ENCODE measurements at regions not wholly inside any gene's neighbourhood (a gene's known extent, or its start where the extent isn't known, plus 50 kb on each side); places are given as distances from the start of the nearest gene placed in this dataset.

- no peak for ATAC-seq
Measured at GRCh38 chr5:155727512-155728145, 599.3 kb upstream of the SGCD start.

DNA sequence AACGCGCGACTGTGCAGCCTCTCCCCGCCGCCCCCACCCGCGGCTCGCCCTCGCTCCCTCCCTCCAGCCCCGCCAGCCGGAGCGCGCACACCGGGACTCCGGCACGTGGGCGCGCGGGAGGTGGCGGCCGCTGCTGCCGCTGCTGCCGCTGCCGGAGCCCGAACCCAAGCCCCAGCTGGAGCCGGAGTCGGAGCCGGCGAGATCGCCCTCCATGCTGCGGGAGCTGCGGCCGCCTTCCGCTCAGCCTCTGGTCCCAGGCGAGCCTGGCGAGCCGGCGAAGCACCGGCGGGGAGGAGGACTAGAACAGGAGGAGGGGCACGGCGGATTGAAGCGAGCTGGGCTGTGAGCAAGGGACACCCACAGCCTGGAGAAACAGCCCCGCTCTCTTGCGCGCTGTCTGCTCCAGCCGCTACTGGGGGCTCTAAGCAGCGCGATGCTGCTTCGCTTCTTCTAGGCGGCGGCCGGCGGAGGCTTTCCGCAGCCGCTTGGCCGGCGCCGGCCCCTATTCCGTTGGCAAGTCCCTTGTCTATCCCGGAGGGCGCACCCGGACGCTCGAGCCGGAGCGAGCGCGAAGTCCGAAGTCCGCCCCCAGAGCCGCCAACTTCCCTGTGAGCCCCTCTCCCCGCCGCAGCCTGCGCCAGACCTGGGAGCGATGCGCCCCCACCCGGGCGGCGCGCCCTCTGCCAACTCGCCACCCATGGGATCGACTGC lies 598.7 kb upstream of the SGCD start:
- ATAC-seq: no peak

DNA sequence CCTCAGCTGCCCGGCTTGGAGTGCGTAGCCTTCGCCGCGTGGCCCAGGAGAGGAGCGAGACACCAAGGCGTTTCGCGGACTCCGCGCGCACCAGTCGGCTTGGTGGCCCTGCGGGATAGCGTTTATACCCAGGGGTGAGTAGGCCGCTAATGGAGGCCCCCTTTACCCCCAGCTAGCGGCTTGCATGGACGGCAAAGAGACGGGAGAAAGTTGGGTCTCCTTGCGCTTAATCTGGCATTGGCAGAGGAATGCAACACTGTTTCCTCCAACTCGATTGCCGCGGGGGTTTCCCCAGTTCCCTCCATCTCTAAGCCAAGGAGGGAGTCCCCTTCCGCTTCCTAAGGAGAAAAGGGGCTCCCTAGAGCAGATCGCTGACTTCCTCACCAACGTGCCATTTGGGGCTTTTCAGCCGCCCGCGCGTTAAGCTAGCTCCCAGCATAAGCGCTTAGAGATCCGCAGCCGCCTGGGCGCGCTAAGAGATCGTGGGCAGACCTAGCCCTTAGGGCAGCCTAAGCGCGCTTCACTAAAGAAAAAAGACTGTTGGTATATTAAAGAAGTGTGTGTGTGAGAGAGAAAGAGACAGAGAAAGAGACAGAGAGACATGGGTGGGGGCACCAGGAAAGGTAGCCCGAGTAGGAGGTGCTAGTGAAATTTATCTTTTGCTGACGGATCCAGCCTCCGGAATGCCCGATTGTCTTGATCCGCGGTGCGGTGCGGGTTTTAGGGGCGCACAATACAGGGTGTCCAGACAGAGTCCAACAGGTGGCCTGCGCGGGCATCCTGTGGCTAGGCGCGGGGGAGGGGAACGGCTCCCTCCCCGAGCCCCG lies 597.9 kb upstream of the SGCD start:
- no peak for ATAC-seq

DNA sequence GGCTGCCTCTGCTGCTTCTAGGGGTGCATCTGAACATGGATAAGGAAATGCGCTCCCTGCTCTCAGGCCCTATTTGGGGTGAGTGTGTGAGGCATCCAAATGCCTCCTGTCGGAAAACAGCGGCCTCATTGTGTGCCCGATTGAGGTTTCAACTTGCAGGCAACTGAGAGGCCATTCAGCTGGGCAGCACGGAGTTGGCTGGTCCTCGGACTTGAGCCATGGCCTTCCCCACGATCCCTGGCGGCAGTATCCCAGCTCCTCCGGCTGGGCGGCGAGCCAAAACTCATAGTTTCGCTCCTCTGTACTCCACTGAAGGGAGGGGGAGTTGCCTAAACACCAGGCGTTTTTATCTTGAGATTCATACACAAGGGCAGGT lies 597.3 kb upstream of the SGCD start:
- ATAC-seq: no peak

DNA sequence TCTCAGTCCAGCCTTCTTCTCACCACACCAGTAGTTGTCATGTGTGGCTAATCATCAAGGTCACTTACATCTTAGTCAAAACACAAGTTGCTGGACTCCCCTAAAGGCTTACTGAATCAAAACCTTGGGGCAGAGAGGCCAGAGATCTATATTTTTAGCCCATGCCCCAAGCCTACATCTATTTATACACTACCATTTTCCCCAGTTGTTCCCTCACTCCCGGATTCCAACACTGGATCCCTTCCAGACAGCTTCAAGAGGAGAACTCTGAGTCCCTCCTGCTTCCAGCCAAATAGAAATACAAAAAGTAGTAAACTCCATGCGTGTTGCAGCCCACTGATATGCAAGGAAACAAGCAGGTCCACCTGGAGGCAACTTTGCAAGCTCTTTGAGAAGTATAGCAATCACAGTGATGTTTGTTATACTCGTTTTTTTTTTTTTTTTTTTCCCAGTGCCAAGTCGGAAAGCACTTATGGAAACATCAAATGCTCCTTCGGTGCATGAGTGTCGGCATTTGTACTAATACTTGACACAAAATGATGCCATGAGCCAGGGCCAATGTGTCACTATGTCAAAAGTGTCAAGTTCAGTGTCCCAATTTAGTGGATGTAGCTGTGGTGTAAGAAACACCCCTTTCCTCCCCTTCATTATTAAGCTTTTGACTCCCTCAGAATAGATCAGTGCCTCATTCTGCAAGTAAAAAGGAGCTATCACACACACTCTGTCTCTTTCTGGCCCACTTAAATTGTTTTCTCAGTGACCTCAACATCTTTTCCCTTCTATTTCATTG lies 594.2 kb upstream of the SGCD start:
- no peak for ATAC-seq

DNA sequence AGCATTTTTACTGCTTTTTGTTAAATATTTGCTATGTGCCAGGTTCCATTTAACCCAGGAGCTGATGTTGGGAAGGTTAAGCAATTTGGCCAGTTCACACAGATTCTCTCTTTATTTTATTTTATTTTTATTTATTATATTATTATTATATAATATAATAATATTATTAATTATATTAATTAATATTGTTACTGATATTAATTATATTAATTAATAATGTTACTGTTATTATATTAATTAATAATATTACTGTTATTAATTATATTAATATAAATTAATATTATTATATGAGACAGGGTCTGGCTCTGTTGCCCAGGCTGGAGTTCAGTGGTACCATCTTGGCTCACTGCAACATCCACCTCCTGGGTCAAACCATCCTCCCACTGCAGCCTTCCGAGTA lies 593.0 kb upstream of the SGCD start:
- no peak for ATAC-seq

DNA sequence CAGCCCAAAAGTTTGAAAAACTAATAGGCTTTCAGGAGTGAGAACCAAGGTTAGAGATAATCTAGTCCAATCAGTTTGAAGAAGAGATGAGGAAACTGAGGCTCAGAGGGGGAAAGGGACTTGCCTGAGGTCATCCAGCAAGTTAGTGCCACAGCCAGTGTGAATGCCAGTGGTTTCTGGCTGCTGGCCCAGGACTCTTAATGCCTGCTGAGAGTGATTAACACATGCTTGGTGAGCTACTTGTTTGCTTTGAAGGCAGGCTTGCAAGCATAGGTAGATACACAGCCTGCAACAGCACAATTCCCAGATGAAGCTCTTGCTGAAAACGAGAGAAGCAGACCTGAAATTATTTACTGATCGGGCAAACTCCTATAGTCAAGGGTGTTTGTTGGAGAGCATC lies 591.6 kb upstream of the SGCD start:
- no peak for ATAC-seq

GRCh38 chr5:155738616-155739015 lies 588.3 kb upstream of the SGCD start:
- no peak for ATAC-seq

DNA sequence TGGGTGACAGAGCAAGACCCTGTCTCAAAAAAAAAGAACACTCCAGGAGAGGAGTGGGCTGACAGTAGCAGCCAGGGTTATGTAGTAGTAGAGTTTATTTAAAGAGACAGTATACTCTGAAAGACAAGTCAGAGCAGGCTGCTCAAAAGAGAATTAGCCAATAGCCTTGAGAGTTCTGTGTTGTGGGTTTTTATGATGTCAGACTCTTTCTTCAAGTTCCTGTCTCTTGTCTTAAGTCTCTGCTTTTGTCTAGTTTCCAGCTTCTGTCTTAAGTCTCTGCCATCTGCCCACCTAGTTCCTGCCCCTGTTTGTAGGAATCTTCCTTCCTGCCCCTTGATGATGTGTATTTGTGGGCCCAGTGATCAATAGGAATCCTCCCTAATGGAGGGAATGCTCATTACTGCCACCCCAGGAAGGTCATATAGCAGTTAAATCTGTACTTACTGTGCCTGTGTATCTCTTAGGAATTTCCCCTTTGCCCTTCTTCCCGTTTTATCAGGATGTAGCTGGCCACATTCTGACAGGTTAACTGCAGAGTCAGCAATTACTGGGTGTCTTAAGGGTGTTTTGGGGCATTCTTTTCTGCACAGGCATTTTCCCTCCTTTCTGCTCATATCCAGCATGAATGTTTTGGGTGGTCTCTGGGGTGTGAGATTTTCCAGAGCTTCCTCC lies 580.5 kb upstream of the SGCD start:
- ATAC-seq: no peak

DNA sequence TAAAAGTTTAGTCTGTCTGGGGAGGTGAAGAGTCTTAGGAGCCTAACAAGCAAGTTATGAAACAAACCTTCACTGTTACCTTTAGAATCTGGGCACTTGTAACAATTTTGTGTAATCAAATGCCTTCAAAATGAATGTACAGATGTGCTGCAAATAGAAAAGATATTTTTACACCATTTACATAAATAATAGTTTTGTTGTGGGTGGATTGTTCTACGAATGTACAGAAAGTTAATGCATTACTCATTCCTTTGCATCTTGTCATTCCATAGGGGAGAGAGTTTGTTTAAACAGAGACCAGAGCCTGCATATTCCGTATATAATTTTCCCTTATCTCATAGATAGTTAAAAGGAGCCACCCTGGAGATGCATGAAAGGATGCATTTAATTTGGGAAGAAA lies 576.9 kb upstream of the SGCD start:
- ATAC-seq: no peak

- no peak for ATAC-seq
Measured at GRCh38 chr5:155750571-155750970, 576.4 kb upstream of the SGCD start.

DNA sequence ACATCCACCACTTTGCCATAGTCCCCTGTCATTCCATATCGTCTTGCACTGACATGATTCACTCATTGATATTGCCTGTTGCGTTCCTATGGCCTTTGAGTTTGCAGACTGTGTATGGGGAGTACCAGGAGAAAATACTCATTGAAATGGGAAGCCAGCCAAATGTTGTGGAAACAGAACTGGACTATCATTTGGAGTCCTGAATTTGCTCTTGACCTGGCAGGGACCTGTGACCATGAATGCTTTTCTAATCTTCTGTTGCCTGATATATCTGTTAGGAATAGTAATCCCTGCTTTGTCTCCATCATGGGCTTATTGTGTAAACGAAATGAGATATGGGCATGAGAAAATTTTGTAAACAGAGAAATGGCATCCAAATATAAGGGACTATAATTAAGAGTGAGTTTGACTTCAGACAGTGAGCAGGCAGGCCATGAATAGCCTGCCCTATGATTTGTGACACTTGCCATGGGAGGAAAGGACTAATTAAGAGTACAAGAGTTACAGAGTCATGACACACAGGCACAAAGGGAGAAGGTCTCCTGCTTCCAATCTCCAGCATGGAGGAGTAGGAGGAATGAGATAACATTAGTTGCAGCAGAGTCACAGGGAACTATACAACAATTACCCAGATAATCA lies 572.9 kb upstream of the SGCD start:
- no peak for ATAC-seq

GRCh38 chr5:155759252-155759651 lies 567.7 kb upstream of the SGCD start:
- no peak for ATAC-seq

DNA sequence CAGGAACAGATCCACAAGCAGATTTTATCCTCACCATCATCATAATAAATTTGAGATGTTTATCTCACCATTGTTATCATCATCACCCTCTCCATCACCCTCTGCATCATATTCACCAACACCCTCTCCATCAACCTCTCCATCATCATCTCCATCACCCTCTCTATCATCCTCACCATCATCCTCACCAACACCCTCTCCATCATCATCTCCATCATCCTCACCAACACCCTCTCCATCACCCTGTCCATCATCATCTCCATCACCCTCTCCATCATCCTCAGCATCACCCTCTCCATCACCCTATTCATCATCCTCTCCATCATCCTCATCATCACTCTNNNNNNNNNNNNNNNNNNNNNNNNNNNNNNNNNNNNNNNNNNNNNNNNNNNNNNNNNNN lies 567.0 kb upstream of the SGCD start:
- ATAC-seq: no peak

GRCh38 chr5:155761502-155761901 lies 565.5 kb upstream of the SGCD start:
- ATAC-seq: no peak

- ATAC-seq: no peak
Measured at GRCh38 chr5:155765715-155766114, 561.2 kb upstream of the SGCD start.

GRCh38 chr5:155767470-155767869 lies 559.5 kb upstream of the SGCD start:
- no peak for ATAC-seq

DNA sequence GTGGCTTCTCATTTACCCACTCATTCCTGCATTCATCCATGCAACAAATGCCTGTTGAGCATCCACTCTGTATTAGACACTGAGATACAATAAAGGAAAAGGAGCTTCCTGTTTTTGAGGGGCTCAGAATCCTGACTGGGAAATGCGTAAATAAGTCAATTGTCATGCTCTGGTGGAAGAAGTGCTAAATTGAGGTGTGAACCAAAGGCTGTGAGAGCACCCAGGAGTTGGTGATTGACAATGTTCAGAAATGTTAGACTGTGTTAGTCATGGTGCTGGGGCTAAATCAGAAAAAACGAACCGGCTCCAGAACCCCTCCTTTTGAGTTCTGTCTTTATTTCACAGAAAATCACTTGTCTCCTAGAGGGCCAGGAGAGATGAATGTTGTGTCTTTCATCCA lies 558.6 kb upstream of the SGCD start:
- ATAC-seq: no peak

- no peak for ATAC-seq
Measured at GRCh38 chr5:155772009-155772662, 554.8 kb upstream of the SGCD start.

DNA sequence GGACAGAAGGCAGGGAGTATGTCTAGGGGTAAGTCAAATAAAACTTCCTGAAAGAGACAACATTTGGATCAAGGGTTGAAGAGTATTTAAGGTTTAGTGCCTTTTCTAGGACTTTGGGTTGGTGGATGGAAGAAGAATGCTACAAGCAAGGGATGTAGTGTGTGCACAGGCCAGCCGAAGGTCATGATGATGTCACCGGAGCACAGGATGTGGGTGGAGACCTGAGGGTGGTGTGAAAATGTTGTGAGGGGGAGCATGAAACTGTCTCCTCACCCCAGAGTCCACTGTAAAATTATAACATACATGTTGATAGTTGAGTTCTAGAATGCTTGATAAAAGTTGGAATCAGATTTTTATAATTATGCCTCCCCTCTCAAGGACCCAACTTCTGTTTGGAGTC lies 553.3 kb upstream of the SGCD start:
- no peak for ATAC-seq

GRCh38 chr5:155780260-155780659 lies 546.7 kb upstream of the SGCD start:
- no peak for ATAC-seq

- ATAC-seq: no peak
Measured at GRCh38 chr5:155783246-155783645, 543.7 kb upstream of the SGCD start.

Measured in activated CD4-positive, CD25-positive, alpha-beta regulatory T cell treated with anti-CD3 and anti-CD28 coated beads, Interleukin-2, amount 50 U/mL, for 24 hours (primary cell).